Mucosa of rectum (tissue), 2 donors: ENCODE measurements at regions not wholly inside any gene's neighbourhood (a gene's known extent, or its start where the extent isn't known, plus 50 kb on each side); places are given as distances from the start of the nearest gene placed in this dataset.
"Not testable (repeated sequence)": the region's sequence is repeated elsewhere in the genome, so short reads cannot be mapped to it uniquely, and the experiment has no call there.

Source experiments
- H3K27ac ChIP-seq, 2 donors: one replicate each; pipeline ENCODE4 v1.7.0; 2013; ENCODE audit warnings: inconsistent platforms in 2 of 2, low read depth in 2 of 2, low read length in 2 of 2
- H3K27me3 ChIP-seq, 2 donors: one replicate each; pipeline ENCODE4 v1.7.0; 2013; ENCODE audit warnings: low read length in 2 of 2; ENCODE audit not compliant: control insufficient read depth in 2 of 2, insufficient read depth in 2 of 2
- H3K36me3 ChIP-seq, 2 donors: one replicate each; pipeline ENCODE4 v1.7.0; 2013; ENCODE audit warnings: low read length in 2 of 2; ENCODE audit not compliant: control insufficient read depth in 2 of 2, insufficient read depth in 2 of 2
- H3K4me1 ChIP-seq, 2 donors: one replicate each; pipeline ENCODE4 v1.7.0; 2013; ENCODE audit warnings: low read length in 2 of 2, mild to moderate bottlenecking in 1 of 2; ENCODE audit not compliant: control insufficient read depth in 2 of 2, insufficient read depth in 2 of 2
- H3K4me3 ChIP-seq, 2 donors: one replicate each; pipeline ENCODE4 v1.7.0; 2013; ENCODE audit warnings: low read length in 2 of 2
- H3K9ac ChIP-seq, 2 donors: one replicate each; pipeline ENCODE4 v1.7.0; 2013; ENCODE audit warnings: low read length in 2 of 2, low read depth in 1 of 2, mild to moderate bottlenecking in 1 of 2
- H3K9me3 ChIP-seq, 2 donors: one replicate each; pipeline ENCODE4 v1.7.0; 2013; ENCODE audit warnings: low read length in 2 of 2; ENCODE audit not compliant: control insufficient read depth in 2 of 2
- donor health status: healthy.
- donor health status: Normal muscosa, but diverticular disease.

DNA sequence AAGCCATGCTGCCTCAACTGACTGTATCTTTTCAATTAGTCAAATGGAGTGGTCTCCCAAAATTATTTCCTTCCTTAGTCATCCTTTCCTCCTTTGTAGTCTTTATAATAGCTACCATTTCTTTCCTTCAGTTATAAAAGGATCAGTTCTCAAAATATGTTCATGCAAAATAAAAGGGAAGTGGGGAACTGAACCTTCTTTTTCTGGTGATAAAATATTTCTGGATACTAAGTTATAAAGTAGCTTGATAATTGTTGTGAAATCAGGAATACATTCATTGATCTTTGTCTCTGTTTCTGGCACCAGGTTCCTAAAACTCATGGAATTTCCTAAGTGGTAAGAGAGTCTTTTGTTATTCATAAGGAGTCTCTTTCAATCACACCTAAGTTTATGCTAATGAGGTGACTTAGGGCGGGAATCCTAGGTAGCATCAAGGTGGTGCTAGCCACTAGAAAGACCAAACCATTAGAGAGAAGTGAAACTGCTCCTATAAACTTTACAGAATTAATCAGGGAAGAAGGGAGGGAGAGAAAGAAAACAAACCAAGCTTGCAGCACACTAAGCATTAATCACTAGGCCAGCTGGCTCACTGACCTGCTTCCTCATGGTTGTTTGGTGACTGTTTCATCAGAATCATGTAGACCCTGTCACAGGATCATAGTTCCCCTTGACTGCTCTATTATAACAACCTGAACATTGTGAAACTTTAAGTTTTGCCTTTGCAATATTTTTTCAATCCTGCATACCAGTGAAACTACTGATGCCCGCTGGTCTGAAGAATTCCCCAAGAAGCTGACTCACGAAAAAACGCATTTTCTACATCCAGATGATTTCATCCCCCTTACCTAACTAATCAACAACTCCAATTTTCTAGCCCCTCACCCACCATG lies 161.6 kb upstream of the PTBP2 start:
- no peak overlapping the region for H3K4me3 ChIP-seq
- no peaks in the 10 kb centered on the region for H3K27me3 ChIP-seq
- H3K4me1 ChIP-seq: no peaks in the 10 kb centered on the region
- H3K9me3 ChIP-seq: peaks cover 0 to 5% of the 10 kb centered on the region in 2 donors
- no peaks in the 10 kb centered on the region for H3K36me3 ChIP-seq
- no peak overlapping the region for H3K27ac ChIP-seq
- H3K9ac ChIP-seq: no peak overlapping the region

DNA sequence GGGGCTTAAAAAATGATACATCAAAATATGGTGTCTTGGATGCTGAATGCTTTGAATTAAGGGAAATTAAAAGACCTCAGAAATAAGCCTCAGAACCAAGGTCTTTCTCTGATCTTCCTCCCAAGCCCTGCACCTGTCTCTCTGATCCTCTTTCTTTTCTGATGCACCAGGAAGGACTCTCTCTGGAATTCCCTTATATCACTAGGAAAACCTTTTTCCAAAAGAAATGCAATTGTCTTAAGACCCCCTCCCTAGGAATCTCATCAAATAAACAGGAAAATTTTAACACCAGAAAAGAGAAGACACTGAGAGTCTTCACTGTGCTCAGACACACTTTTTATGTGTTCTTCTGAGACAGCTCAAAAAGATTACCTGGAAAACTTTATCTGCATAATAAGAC lies 159.5 kb upstream of the PTBP2 start:
- H3K9ac ChIP-seq: no peak overlapping the region
- H3K9me3 ChIP-seq: peaks cover 0 to 5% of the 10 kb centered on the region in 2 donors
- H3K27me3 ChIP-seq: no peaks in the 10 kb centered on the region
- H3K27ac ChIP-seq: no peak overlapping the region
- no peaks in the 10 kb centered on the region for H3K4me1 ChIP-seq
- no peak overlapping the region for H3K4me3 ChIP-seq
- H3K36me3 ChIP-seq: no peaks in the 10 kb centered on the region

- H3K27me3 ChIP-seq, H3K36me3 ChIP-seq, H3K4me3 ChIP-seq, H3K9me3 ChIP-seq, H3K27ac ChIP-seq, H3K4me1 ChIP-seq, H3K9ac ChIP-seq: not testable (repeated sequence)
Observed at GRCh38 chr1:96564401-96564800, 157.2 kb upstream of the PTBP2 start.

DNA sequence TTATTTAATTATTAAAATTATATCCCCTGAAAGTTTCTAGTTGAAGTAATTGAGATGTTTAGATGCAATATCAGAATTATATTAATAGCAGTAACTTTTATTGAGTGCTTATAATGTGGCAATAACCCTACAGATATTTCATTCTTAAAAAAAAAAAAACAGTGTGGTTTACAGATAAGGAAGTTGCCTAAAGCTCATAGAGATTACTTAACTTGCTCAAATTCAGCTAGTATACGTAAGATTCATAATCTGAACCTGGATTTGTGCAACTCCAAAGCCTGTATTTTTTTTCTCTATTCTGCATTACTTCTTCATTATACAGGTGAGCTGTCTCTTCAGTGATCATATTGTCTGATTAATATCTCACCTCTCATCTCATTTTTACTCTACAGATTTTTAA lies 156.0 kb upstream of the PTBP2 start:
- no peak overlapping the region for H3K4me3 ChIP-seq
- H3K4me1 ChIP-seq: no peaks in the 10 kb centered on the region
- H3K27ac ChIP-seq: no peak overlapping the region
- no peaks in the 10 kb centered on the region for H3K36me3 ChIP-seq
- no peak overlapping the region for H3K9ac ChIP-seq
- peaks cover 0 to 5% of the 10 kb centered on the region in 2 donors for H3K9me3 ChIP-seq
- no peaks in the 10 kb centered on the region for H3K27me3 ChIP-seq

GRCh38 chr1:96568639-96569038 lies 152.9 kb upstream of the PTBP2 start:
- no peaks in the 10 kb centered on the region for H3K36me3 ChIP-seq
- no peaks in the 10 kb centered on the region for H3K27me3 ChIP-seq
- no peak overlapping the region for H3K9ac ChIP-seq
- H3K4me3 ChIP-seq: no peak overlapping the region
- no peaks in the 10 kb centered on the region for H3K9me3 ChIP-seq
- no peak overlapping the region for H3K27ac ChIP-seq
- no peaks in the 10 kb centered on the region for H3K4me1 ChIP-seq

DNA sequence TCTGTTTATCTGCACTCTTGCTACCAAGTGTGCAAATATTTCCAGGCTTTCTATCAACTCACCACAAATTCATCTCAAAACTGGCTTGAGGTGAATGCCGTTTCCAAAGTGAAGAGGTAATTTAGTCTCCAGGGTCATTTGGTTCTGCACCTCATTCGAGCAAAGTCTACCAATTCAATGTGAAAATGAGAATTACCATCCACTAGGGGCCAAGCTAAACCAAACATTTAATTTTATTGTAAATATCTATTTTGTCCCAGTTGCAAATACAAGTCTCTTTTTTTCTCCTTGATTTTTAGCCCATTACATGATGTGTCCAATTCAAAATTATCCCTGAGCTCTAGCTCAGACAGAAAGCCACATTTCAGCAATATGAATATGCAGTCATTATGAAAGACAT lies 152.3 kb upstream of the PTBP2 start:
- H3K36me3 ChIP-seq: no peaks in the 10 kb centered on the region
- H3K9me3 ChIP-seq: no peaks in the 10 kb centered on the region
- H3K27me3 ChIP-seq: no peaks in the 10 kb centered on the region
- no peak overlapping the region for H3K4me3 ChIP-seq
- no peak overlapping the region for H3K27ac ChIP-seq
- H3K9ac ChIP-seq: no peak overlapping the region
- no peaks in the 10 kb centered on the region for H3K4me1 ChIP-seq

GRCh38 chr1:96579636-96580035 lies 141.9 kb upstream of the PTBP2 start:
- no peaks in the 10 kb centered on the region for H3K27me3 ChIP-seq
- H3K36me3 ChIP-seq: no peaks in the 10 kb centered on the region
- H3K9ac ChIP-seq: no peak overlapping the region
- H3K9me3 ChIP-seq: no peaks in the 10 kb centered on the region
- no peak overlapping the region for H3K27ac ChIP-seq
- H3K4me3 ChIP-seq: no peak overlapping the region
- no peaks in the 10 kb centered on the region for H3K4me1 ChIP-seq

DNA sequence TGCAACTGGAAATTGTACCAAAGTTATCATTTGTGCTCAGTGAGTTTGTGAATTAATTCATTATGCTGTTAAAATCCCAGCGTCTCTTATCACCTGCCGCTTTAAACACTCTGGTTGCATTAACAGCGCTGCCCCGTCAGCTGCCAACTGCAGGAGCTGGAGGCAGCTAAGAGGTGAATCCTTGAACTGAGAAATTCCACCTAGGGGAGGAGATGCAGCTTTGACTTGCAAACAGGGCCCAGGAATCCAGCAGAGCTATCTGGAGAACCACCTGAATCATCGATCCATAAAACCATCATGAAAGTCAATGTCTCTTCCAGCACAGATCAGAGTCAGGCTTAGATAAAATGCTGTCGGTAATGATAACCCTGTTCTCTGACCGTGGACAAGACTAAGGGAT lies 140.7 kb upstream of the PTBP2 start:
- H3K4me3 ChIP-seq: no peak overlapping the region
- H3K4me1 ChIP-seq: no peaks in the 10 kb centered on the region
- H3K9ac ChIP-seq: no peak overlapping the region
- no peaks in the 10 kb centered on the region for H3K9me3 ChIP-seq
- no peaks in the 10 kb centered on the region for H3K27me3 ChIP-seq
- no peaks in the 10 kb centered on the region for H3K36me3 ChIP-seq
- H3K27ac ChIP-seq: no peak overlapping the region

GRCh38 chr1:96581772-96582171 lies 139.8 kb upstream of the PTBP2 start:
- H3K4me1 ChIP-seq: no peaks in the 10 kb centered on the region
- H3K9me3 ChIP-seq: no peaks in the 10 kb centered on the region
- no peak overlapping the region for H3K27ac ChIP-seq
- no peaks in the 10 kb centered on the region for H3K27me3 ChIP-seq
- H3K4me3 ChIP-seq: no peak overlapping the region
- H3K9ac ChIP-seq: no peak overlapping the region
- no peaks in the 10 kb centered on the region for H3K36me3 ChIP-seq

DNA sequence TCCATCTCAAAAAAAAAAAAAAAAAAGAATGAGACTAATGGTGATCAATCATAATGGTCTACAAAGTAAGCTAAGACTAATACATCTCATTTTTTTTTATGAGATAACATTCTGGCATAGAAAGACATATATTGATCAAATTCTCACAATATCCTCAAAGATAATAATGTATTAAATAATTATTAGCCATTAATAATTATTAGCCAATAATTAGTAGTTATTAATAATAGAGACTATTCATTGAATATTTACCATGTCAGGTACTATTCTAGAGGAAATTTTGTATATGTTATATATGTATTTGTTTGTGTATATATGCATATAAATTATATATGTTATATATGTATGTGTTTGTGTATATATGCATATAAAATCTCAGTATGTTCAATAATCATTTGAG lies 137.7 kb upstream of the PTBP2 start:
- no peaks in the 10 kb centered on the region for H3K27me3 ChIP-seq
- no peaks in the 10 kb centered on the region for H3K36me3 ChIP-seq

More for the DNA sequence above, 137.7 kb upstream of the PTBP2 start:
- Histone ChIP-seq H3K27ac (no peak overlapping the region), H3K4me1 (no peaks in the 10 kb centered on the region), H3K9me3 (no peaks in the 10 kb centered on the region), H3K4me3 (no peak overlapping the region), H3K9ac (no peak overlapping the region)
